ENCODE measurements at regions not wholly inside any gene's neighbourhood (a gene's known extent, or its start where the extent isn't known, plus 50 kb on each side); places are given as distances from the start of the nearest gene placed in this dataset.
A peak's percentile ranks its signal among the peaks of the same experiment; 100 is the strongest.
"Not testable (repeated sequence)": the region's sequence is repeated elsewhere in the genome, so short reads cannot be mapped to it uniquely, and the experiment has no call there.

- in situ Hi-C loops (cut with HindIII; ENCODE audit: low pct_unique_long_range_greater_than_20kb, low sequenced_read_pairs) = no loop called here
- DNase-seq (ENCODE audit: low read depth, low spot score) = no peak
Measured at GRCh38 chr6:109263873-109264700, 118.2 kb downstream of the CD164 start.

GRCh38 chr6:109262261-109262660, 120.0 kb downstream of the CD164 start:
- DNase-seq (ENCODE audit: low read depth, low spot score) = no peak
- in situ Hi-C loops (cut with HindIII; ENCODE audit: low pct_unique_long_range_greater_than_20kb, low sequenced_read_pairs) = no loop called here

- in situ Hi-C loops (cut with HindIII; ENCODE audit: low pct_unique_long_range_greater_than_20kb, low sequenced_read_pairs) = no loop called here
- no peak for DNase-seq (ENCODE audit: low read depth, low spot score)
Measured at GRCh38 chr6:109261811-109262210, 120.5 kb downstream of the CD164 start.

- in situ Hi-C loops (cut with HindIII; ENCODE audit: low pct_unique_long_range_greater_than_20kb, low sequenced_read_pairs) = no loop called here
- no peak for DNase-seq (ENCODE audit: low read depth, low spot score)
Measured at GRCh38 chr6:109260701-109261100, 121.6 kb downstream of the CD164 start.

GRCh38 chr6:109260126-109260525, 122.1 kb downstream of the CD164 start:
- DNase-seq (ENCODE audit: low read depth, low spot score) = no peak
- in situ Hi-C loops (cut with HindIII; ENCODE audit: low pct_unique_long_range_greater_than_20kb, low sequenced_read_pairs) = no loop called here

- no peak for DNase-seq (ENCODE audit: low read depth, low spot score)
- in situ Hi-C loops (cut with HindIII; ENCODE audit: low pct_unique_long_range_greater_than_20kb, low sequenced_read_pairs) = no loop called here
Measured at GRCh38 chr6:109258129-109258528, 124.1 kb downstream of the CD164 start.

- in situ Hi-C loops (cut with HindIII; ENCODE audit: low pct_unique_long_range_greater_than_20kb, low sequenced_read_pairs) = no loop called here
- DNase-seq (ENCODE audit: low read depth, low spot score) = no peak
Measured at GRCh38 chr6:109257494-109257893, 124.8 kb downstream of the CD164 start.

GRCh38 chr6:109255946-109256640, 126.2 kb downstream of the CD164 start:
- in situ Hi-C loops (cut with HindIII; ENCODE audit: low pct_unique_long_range_greater_than_20kb, low sequenced_read_pairs) = no loop called here
- peak; percentile 31 for DNase-seq (ENCODE audit: low read depth, low spot score)

GRCh38 chr6:109255087-109255486, 127.2 kb downstream of the CD164 start:
- in situ Hi-C loops (cut with HindIII; ENCODE audit: low pct_unique_long_range_greater_than_20kb, low sequenced_read_pairs) = no loop called here
- DNase-seq (ENCODE audit: low read depth, low spot score) = no peak

DNA sequence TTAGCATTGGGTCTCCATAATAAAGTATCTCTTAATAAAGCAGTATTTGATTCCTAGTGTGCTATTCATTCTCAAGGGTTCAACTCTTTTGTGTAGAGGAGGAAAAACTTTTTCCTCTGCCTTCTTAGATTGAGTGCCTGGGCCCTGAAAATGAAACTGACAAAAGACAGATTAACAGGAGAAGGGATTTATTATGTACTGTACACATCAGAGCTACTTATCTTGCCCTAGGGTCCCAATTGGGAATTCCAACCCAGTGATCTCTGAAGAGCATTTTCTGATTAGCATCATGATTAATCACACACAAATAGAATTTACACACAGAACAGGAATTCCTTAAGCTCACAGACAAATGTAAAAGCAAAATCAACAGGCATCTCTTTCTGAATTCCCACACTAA, 128.9 kb downstream of the CD164 start:
- in situ Hi-C loops (cut with HindIII; ENCODE audit: low pct_unique_long_range_greater_than_20kb, low sequenced_read_pairs) = no loop called here
- DNase-seq (ENCODE audit: low read depth, low spot score) = no peak

DNA sequence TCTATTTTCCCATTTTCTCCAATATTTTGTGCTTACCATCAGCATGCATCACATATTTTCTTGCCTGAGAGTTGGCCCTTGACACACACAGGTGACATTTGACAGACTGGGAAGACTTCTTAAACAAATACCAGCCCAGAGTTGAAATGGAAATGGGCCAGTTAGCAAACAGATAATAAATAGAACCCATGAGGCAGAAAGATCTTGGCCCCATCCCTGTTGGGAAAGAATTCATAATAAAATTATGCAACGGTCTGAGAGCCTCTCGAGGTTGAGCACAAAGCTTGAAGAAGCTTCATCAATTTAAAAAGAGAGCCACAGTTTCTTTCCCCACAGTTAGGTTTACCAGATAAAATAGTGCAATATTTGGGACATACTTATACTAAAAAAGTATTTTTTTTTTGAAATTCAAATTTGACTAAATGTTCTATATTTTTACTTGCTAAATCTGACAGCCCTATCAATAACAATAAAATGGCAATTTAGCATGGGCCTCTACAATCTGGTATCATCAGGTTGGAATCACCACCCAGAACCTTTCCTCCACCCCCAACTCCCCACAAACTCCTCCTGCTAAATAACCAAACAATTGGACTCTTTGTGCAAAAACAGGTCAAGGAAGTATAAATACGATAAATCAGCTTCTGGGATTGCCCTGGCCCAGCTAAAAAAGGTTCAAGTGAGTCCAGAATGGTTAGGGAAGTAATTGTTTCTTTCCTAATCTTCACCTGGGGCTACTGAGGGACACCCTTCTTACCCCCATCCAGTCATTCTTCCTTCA, 129.8 kb downstream of the CD164 start:
- no peak for DNase-seq (ENCODE audit: low read depth, low spot score)
- in situ Hi-C loops (cut with HindIII; ENCODE audit: low pct_unique_long_range_greater_than_20kb, low sequenced_read_pairs) = no loop called here

DNA sequence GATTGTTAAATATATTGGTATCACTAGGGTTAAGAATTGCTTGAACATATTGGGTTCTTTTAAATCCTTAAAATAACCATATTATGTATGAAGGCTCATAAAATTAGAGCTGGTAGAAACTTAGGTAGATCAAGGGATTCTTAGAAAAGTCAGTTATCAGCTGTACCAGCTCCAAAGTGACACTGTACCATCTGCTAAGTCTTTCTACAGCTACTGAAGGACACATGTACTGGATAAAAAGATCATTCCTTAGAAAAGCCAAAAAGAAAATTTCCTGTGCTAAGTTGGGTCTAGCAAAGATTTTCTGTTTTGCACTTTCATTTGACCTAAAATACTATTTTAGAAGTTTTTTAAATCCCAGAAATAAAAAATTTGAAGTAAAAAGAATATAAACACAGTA, 130.4 kb downstream of the CD164 start:
- no peak for DNase-seq (ENCODE audit: low read depth, low spot score)
- in situ Hi-C loops (cut with HindIII; ENCODE audit: low pct_unique_long_range_greater_than_20kb, low sequenced_read_pairs) = no loop called here

DNA sequence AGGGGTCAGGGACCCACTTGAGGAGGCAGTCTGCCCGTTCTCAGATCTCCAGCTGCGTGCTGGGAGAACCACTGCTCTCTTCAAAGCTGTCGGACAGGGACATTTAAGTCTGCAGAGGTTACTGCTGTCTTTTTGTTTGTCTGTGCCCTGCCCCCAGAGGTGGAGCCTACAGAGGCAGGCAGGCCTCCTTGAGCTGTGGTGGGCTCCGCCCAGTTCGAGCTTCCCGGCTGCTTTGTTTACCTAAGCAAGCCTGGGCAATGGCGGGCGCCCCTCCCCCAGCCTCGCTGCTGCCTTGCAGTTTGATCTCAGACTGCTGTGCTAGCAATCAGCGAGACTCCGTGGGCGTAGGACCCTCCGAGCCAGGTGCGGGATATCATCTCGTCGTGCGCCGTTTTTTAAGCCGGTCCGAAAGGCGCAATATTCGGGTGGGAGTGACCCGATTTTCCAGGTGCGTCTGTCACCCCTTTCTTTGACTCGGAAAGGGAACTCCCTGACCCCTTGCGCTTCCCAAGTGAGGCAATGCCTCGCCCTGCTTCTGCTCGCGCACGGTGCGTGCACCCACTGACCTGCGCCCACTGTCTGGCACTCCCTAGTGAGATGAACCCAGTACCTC, 131.6 kb downstream of the CD164 start:
- in situ Hi-C loops (cut with HindIII; ENCODE audit: low pct_unique_long_range_greater_than_20kb, low sequenced_read_pairs); DNase-seq (ENCODE audit: low read depth, low spot score): not testable (repeated sequence)

GRCh38 chr6:109243863-109244825, 138.1 kb downstream of the CD164 start:
- no peak for DNase-seq (ENCODE audit: low read depth, low spot score)
- in situ Hi-C loops (cut with HindIII; ENCODE audit: low pct_unique_long_range_greater_than_20kb, low sequenced_read_pairs) = no loop called here

DNA sequence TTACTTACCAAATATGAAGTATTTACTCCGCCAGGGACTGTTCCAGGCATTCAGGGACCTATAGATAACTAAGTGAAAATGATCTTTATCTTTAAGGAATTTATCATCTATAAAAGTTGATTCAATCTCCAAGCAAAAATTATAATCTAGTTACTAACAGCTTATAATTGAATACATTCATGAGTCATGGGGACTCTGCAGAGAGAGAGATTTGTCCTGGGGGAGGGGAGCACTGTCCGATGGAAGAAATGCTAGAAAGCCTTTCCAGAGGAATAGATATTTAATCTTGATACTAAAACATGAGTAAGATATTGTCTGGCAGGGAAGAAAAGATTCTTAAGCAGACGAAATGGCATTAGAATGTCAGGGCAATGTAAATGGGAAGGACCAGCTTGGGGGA, 139.3 kb downstream of the CD164 start:
- in situ Hi-C loops (cut with HindIII; ENCODE audit: low pct_unique_long_range_greater_than_20kb, low sequenced_read_pairs) = no loop called here
- no peak for DNase-seq (ENCODE audit: low read depth, low spot score)

DNA sequence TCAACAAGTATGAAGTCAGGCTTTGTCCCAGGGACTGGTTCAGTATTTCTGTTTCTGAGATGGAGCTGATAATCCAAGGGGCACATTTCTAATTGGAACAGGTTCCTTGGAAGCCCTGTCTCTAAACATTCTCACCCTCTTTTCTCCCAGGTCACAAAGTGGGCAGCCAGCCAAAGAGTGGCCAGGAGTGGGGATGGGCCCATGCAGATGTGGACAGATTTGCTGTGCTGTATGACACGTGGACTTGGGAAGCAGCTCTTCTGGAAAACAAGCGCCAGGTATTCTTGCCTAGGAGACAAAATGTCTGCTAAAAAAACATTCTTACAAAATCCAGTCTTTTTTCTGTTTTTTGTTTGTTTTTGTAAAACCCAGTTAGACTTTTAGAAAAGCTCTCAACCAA, 140.2 kb downstream of the CD164 start:
- in situ Hi-C loops (cut with HindIII; ENCODE audit: low pct_unique_long_range_greater_than_20kb, low sequenced_read_pairs) = no loop called here
- DNase-seq (ENCODE audit: low read depth, low spot score) = no peak

GRCh38 chr6:109241199-109241598, 141.1 kb downstream of the CD164 start:
- in situ Hi-C loops (cut with HindIII; ENCODE audit: low pct_unique_long_range_greater_than_20kb, low sequenced_read_pairs) = no loop called here
- DNase-seq (ENCODE audit: low read depth, low spot score) = no peak
